IMR-90 (cell line): ENCODE measurements at regions not wholly inside any gene's neighbourhood (a gene's known extent, or its start where the extent isn't known, plus 50 kb on each side); places are given as distances from the start of the nearest gene placed in this dataset.

Experiments
- ATAC-seq: fragments of 200-7000 bp; cut with Tn5 transposase; 2 replicates; pipeline ENCODE4 v1.9.1; 2020; ENCODE audit warnings: low read depth, mild to moderate bottlenecking, moderate library complexity
- BruUV-seq: library from RNA; stranded (reverse); fragments of 400-500 nt; replicated peaks from 2 replicates; lab custom pipeline; 2021; lab: Mats Ljungman, UMichigan
- CTCF ChIA-PET: fragments of 300-600 bp; formaldehyde crosslinking; extraction: SDS; loops from one replicate; lab custom pipeline; 2021; ENCODE audit warnings: antibody characterized with exemption; lab: Yijun Ruan, JAX
- POLR2A ChIA-PET: fragments of 300-600 bp; sonication (Branson Sonifier 250); formaldehyde crosslinking; loops from one replicate; lab custom pipeline; 2022; ENCODE audit warnings: antibody characterized with exemption; ENCODE audit not compliant: unreplicated experiment; lab: Charles Lee
- DNase-seq: peaks from one replicate; pipeline ENCODE4 v3.0.0; 2013
- H2AFZ ChIP-seq: replicated peaks from 2 replicates; pipeline ENCODE3; 2013; ENCODE audit warnings: low read length, mild to moderate bottlenecking; ENCODE audit not compliant: poor library complexity
- H2AK5ac ChIP-seq: 2 replicates; pipeline ENCODE4 v1.6.1; 2013; ENCODE audit warnings: low read depth, low read length, inconsistent platforms
- H2AK9ac ChIP-seq: replicated peaks from 2 replicates; pipeline ENCODE3; 2013; ENCODE audit warnings: mild to moderate bottlenecking, low read depth, low read length, moderate library complexity; ENCODE audit not compliant: poor library complexity
- H2BK120ac ChIP-seq: 2 replicates; pipeline ENCODE4 v1.6.1; 2013; ENCODE audit warnings: low read depth, low read length, inconsistent platforms
- H2BK15ac ChIP-seq: 3 replicates; pipeline ENCODE4 v1.6.1; 2013; ENCODE audit warnings: low read depth, low read length, inconsistent platforms
- H2BK20ac ChIP-seq: 2 replicates; pipeline ENCODE4 v1.6.1; 2013; ENCODE audit warnings: low read depth, mild to moderate bottlenecking, inconsistent platforms, low read length, moderate library complexity
- H2BK5ac ChIP-seq: 2 replicates; pipeline ENCODE4 v1.6.1; 2013; ENCODE audit warnings: mild to moderate bottlenecking, low read depth, low read length, inconsistent platforms; ENCODE audit not compliant: poor library complexity, severe bottlenecking
- H3K14ac ChIP-seq: replicated peaks from 2 replicates; pipeline ENCODE4 v1.6.1; 2013; ENCODE audit warnings: low read depth, low read length, inconsistent platforms
- H3K18ac ChIP-seq: 2 replicates; pipeline ENCODE4 v1.6.1; 2013; ENCODE audit warnings: low read depth, low read length, control low read depth
- H3K23ac ChIP-seq: 2 replicates; pipeline ENCODE4 v1.6.1; 2013; ENCODE audit warnings: low read depth, low read length, inconsistent platforms
- H3K27ac ChIP-seq: 2 replicates; pipeline ENCODE4 v1.5.1; 2013; ENCODE audit warnings: mild to moderate bottlenecking, control low read depth, low read length; ENCODE audit not compliant: insufficient read depth
- H3K27me3 ChIP-seq: 2 replicates; pipeline ENCODE4 v1.6.1; 2013; ENCODE audit warnings: low read length; ENCODE audit not compliant: control insufficient read depth, insufficient read depth
- H3K36me3 ChIP-seq: 2 replicates; pipeline ENCODE4 v1.6.1; 2013; ENCODE audit warnings: low read length, mixed read lengths; ENCODE audit not compliant: control insufficient read depth, insufficient read depth
- H3K4ac ChIP-seq: 2 replicates; pipeline ENCODE4 v1.6.1; 2013; ENCODE audit warnings: low read depth, low read length, inconsistent platforms
- H3K4me1 ChIP-seq: 2 replicates; pipeline ENCODE4 v1.6.1; 2013; ENCODE audit warnings: low read length, mixed read lengths; ENCODE audit not compliant: control insufficient read depth, insufficient read depth
- H3K4me2 ChIP-seq: 2 replicates; pipeline ENCODE4 v1.6.1; 2013; ENCODE audit warnings: low read depth, mild to moderate bottlenecking, control low read depth, low read length, moderate library complexity
- H3K4me3 ChIP-seq: 2 replicates; pipeline ENCODE4 v1.5.1; 2013; ENCODE audit warnings: low read depth, mild to moderate bottlenecking, control low read depth, low read length, moderate library complexity; ENCODE audit not compliant: insufficient read depth
- H3K56ac ChIP-seq: 2 replicates; pipeline ENCODE4 v1.6.1; 2013; ENCODE audit warnings: low read length, inconsistent platforms; ENCODE audit not compliant: insufficient read depth; ENCODE audit errors: extremely low read depth
- H3K79me1 ChIP-seq, 2 experiments: 2 replicates each; pipeline ENCODE4 v1.6.1; 2013; ENCODE audit warnings: low read length in 2 of 2, inconsistent platforms in 1 of 2, low read depth in 1 of 2
- H3K9ac ChIP-seq: 2 replicates; pipeline ENCODE4 v1.6.1; 2013; ENCODE audit warnings: low read depth, low read length, control low read depth
- H3K9me1 ChIP-seq: 2 replicates; pipeline ENCODE4 v1.6.1; 2013; ENCODE audit warnings: low read length, inconsistent platforms; ENCODE audit not compliant: insufficient read depth
- H3K9me3 ChIP-seq: 2 replicates; pipeline ENCODE4 v1.6.1; 2013; ENCODE audit warnings: low read length; ENCODE audit not compliant: control insufficient read depth, insufficient read depth
- H4K20me1 ChIP-seq: 2 replicates; pipeline ENCODE4 v1.6.1; 2013; ENCODE audit warnings: low read length, inconsistent platforms; ENCODE audit not compliant: insufficient read depth
- H4K5ac ChIP-seq: 2 replicates; pipeline ENCODE4 v1.6.1; 2013; ENCODE audit warnings: mild to moderate bottlenecking, low read depth, low read length, control low read depth
- H4K8ac ChIP-seq, 2 experiments: 2 replicates each; pipeline ENCODE4 v1.6.1; 2013; ENCODE audit warnings: low read depth in 2 of 2, low read length in 2 of 2, control low read depth in 1 of 2, inconsistent platforms in 1 of 2
- H4K91ac ChIP-seq: 2 replicates; pipeline ENCODE4 v1.6.1; 2013; ENCODE audit warnings: low read depth, low read length, inconsistent platforms; ENCODE audit not compliant: insufficient read depth
- BHLHE40 ChIP-seq: fragments of 150-350 bp; IDR thresholded peaks from 2 replicates; pipeline ENCODE4 v1.6.1; 2016; ENCODE audit warnings: mild to moderate bottlenecking, low read depth, low read length
- CEBPB ChIP-seq: IDR thresholded peaks from 2 replicates; pipeline ENCODE4 v1.6.1; 2012; ENCODE audit warnings: low read depth, low read length, improper control_type of control experiment
- CHD1 ChIP-seq: IDR thresholded peaks from 2 replicates; pipeline ENCODE4 v1.6.1; 2012; ENCODE audit warnings: low read depth, low read length, improper control_type of control experiment
- MAFK ChIP-seq: IDR thresholded peaks from 2 replicates; pipeline ENCODE4 v1.6.1; 2012; ENCODE audit warnings: low read depth, low read length, improper control_type of control experiment
- MAZ ChIP-seq: IDR thresholded peaks from 2 replicates; pipeline ENCODE4 v1.6.1; 2012; ENCODE audit warnings: low read depth, mild to moderate bottlenecking, low read length, improper control_type of control experiment, moderate library complexity, borderline replicate concordance
- MXI1 ChIP-seq: IDR thresholded peaks from 2 replicates; pipeline ENCODE4 v1.6.1; 2012; ENCODE audit warnings: low read depth, mild to moderate bottlenecking, low read length, moderate library complexity, borderline replicate concordance
- NFE2L2 ChIP-seq: fragments of 150-350 bp; IDR thresholded peaks from 2 replicates; pipeline ENCODE4 v1.6.1; 2016; ENCODE audit warnings: low read depth, mild to moderate bottlenecking, low read length
- POLR2A ChIP-seq: IDR thresholded peaks from 2 replicates; pipeline ENCODE4 v1.6.1; 2012; ENCODE audit warnings: mild to moderate bottlenecking, low read depth, low read length
- RAD21 ChIP-seq: IDR thresholded peaks from 2 replicates; pipeline ENCODE4 v1.6.1; 2012; ENCODE audit warnings: low read length, improper control_type of control experiment
- RCOR1 ChIP-seq: IDR thresholded peaks from 2 replicates; pipeline ENCODE4 v1.6.1; 2012; ENCODE audit warnings: mild to moderate bottlenecking, low read length, improper control_type of control experiment; ENCODE audit not compliant: insufficient replicate concordance
- SMC3 ChIP-seq: fragments of 150-350 bp; IDR thresholded peaks from 2 replicates; pipeline ENCODE4 v1.6.1; 2016; ENCODE audit warnings: low read depth, mild to moderate bottlenecking, antibody characterized with exemption, low read length, moderate library complexity
- whole genome bisulfite sequencing, 2 experiments: methylation state at CpG; one replicate each; pipeline versions ENCODE4 v1.1.5 to v1.1.7; 2013; ENCODE audit warnings: missing lambda C conversion rate in 2 of 2; ENCODE audit not compliant: insufficient read length in 1 of 2; ENCODE audit errors: extremely low coverage in 2 of 2; 5-methylcytosine and 5-hydroxymethylcytosine counted together
- dilution Hi-C: fragments of 300-500 bp; cut with HindIII; formaldehyde crosslinking; loops from one replicate; pipeline ENCODE4 v1.14.3; 2018; ENCODE audit warnings: low sequenced_read_pairs; ENCODE audit not compliant: unreplicated experiment
- in situ Hi-C: fragments of 300-500 bp; cut with MboI; formaldehyde crosslinking; loops from 3 replicates; pipeline ENCODE4 v1.14.3; 2019; ENCODE audit warnings: low sequenced_read_pairs, inconsistent platforms, mixed read lengths
- intact Hi-C: fragments of 100-400 bp; cut with micrococcal nuclease; formaldehyde crosslinking; loops from 2 replicates; pipeline ENCODE4 v1.10.0; 2022
- TF ChIP-seq, protein P1 (sequence below): fragments of 150-350 bp; IDR thresholded peaks from 2 replicates; pipeline ENCODE4 v1.6.1; 2016; ENCODE audit warnings: low read depth, mild to moderate bottlenecking, low read length, moderate library complexity, borderline replicate concordance
- TF ChIP-seq, protein P2 (sequence below): conservative IDR thresholded peaks from 2 replicates; pipeline ENCODE4 v1.5.1; 2012; ENCODE audit warnings: mild to moderate bottlenecking, low read depth, low read length, improper control_type of control experiment
- TF ChIP-seq, protein P3 (sequence below): fragments of 150-350 bp; IDR thresholded peaks from 2 replicates; pipeline ENCODE4 v1.6.1; 2017; ENCODE audit warnings: mild to moderate bottlenecking, antibody characterized with exemption, low read length, low read depth

DNA sequence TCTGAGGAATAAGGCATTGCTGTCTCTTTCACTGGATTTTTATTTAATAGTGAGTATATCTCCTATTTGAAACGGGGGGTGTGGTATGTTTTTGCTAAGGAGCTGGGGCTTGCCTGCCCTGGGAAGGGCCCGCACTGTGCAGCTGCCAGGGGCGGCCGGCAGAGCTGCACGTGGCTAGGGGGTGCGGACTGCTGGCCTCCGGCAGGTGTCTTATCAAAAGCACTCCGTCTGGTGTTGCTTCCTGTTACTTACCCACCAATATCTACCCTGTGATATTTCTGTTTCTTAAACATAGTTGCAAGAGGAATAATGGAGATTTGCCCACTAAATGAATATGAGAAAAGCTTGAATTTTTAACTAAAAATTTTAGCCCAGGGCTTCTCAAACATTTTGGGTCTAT lies 232.0 kb downstream of the IRX1 start:
- DNase-seq (no peak), ATAC-seq (no peak)
- no peak overlapping the region for H4K91ac ChIP-seq
- H2BK15ac ChIP-seq, result no peak overlapping the region
- H2AFZ ChIP-seq, result no peak overlapping the region
- no peaks in the 10 kb centered on the region for H3K9me1 ChIP-seq
- no peak overlapping the region for H3K4me3 ChIP-seq
- H3K36me3 ChIP-seq, result no peaks in the 10 kb centered on the region
- no peak overlapping the region for H3K23ac ChIP-seq
- no peak overlapping the region for H2AK9ac ChIP-seq
- H3K18ac ChIP-seq, result no peak overlapping the region
- no peaks in the 10 kb centered on the region for H4K20me1 ChIP-seq
- dilution Hi-C loops, result no loop called here
- H3K27ac ChIP-seq, result no peak overlapping the region
- POLR2A ChIA-PET, result no interaction called here
- no peak overlapping the region for H4K8ac ChIP-seq
- CTCF ChIA-PET, result no interaction called here
- no peak overlapping the region for H3K4ac ChIP-seq
- no peaks in the 10 kb centered on the region for H3K4me1 ChIP-seq
- no peak overlapping the region for H3K56ac ChIP-seq
- WGBS, 2 experiments, result no CpG with 5 or more reads among the region's 8 CpGs
- no peaks in the 10 kb centered on the region for H3K79me1 ChIP-seq
- peaks cover 20% of the 10 kb centered on the region for H3K9me3 ChIP-seq
- no peak overlapping the region for H2BK120ac ChIP-seq
- H3K14ac ChIP-seq, result no peak overlapping the region
- no peak for TF ChIP-seq RAD21
- no peak for TF ChIP-seq RCOR1
- TF ChIP-seq, protein P1, sequence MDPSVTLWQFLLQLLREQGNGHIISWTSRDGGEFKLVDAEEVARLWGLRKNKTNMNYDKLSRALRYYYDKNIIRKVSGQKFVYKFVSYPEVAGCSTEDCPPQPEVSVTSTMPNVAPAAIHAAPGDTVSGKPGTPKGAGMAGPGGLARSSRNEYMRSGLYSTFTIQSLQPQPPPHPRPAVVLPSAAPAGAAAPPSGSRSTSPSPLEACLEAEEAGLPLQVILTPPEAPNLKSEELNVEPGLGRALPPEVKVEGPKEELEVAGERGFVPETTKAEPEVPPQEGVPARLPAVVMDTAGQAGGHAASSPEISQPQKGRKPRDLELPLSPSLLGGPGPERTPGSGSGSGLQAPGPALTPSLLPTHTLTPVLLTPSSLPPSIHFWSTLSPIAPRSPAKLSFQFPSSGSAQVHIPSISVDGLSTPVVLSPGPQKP, result no peak
- no peak for TF ChIP-seq BHLHE40
- TF ChIP-seq POLR2A, result no peak
- TF ChIP-seq NFE2L2, result no peak
- TF ChIP-seq, protein P2, sequence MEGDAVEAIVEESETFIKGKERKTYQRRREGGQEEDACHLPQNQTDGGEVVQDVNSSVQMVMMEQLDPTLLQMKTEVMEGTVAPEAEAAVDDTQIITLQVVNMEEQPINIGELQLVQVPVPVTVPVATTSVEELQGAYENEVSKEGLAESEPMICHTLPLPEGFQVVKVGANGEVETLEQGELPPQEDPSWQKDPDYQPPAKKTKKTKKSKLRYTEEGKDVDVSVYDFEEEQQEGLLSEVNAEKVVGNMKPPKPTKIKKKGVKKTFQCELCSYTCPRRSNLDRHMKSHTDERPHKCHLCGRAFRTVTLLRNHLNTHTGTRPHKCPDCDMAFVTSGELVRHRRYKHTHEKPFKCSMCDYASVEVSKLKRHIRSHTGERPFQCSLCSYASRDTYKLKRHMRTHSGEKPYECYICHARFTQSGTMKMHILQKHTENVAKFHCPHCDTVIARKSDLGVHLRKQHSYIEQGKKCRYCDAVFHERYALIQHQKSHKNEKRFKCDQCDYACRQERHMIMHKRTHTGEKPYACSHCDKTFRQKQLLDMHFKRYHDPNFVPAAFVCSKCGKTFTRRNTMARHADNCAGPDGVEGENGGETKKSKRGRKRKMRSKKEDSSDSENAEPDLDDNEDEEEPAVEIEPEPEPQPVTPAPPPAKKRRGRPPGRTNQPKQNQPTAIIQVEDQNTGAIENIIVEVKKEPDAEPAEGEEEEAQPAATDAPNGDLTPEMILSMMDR, result no peak
- no peak for TF ChIP-seq CHD1
- no peak for TF ChIP-seq CEBPB
- TF ChIP-seq MAZ, result no peak
- TF ChIP-seq MXI1, result no peak
- no peak for TF ChIP-seq SMC3
- no peak for TF ChIP-seq MAFK
- TF ChIP-seq, protein P3, sequence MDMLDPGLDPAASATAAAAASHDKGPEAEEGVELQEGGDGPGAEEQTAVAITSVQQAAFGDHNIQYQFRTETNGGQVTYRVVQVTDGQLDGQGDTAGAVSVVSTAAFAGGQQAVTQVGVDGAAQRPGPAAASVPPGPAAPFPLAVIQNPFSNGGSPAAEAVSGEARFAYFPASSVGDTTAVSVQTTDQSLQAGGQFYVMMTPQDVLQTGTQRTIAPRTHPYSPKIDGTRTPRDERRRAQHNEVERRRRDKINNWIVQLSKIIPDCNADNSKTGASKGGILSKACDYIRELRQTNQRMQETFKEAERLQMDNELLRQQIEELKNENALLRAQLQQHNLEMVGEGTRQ, result no peak
- H2BK5ac ChIP-seq, result no peak overlapping the region
- H2BK20ac ChIP-seq, result no peak overlapping the region
- no peak overlapping the region for H2AK5ac ChIP-seq
- no peak overlapping the region for H4K5ac ChIP-seq
- no peak overlapping the region for H3K9ac ChIP-seq
- no TSS peak for BruUV-seq
- no peaks in the 10 kb centered on the region for H3K27me3 ChIP-seq
- intact Hi-C loops, result no loop called here
- H3K4me2 ChIP-seq, result no peak overlapping the region
- in situ Hi-C loops, result no loop called here
